Right lobe of liver (tissue), 6 donors: ENCODE measurements at regions not wholly inside any gene's neighbourhood (a gene's known extent, or its start where the extent isn't known, plus 50 kb on each side); places are given as distances from the start of the nearest gene placed in this dataset.

ENCODE experiments used
- ATAC-seq, 4 donors: fragments of 200-7000 bp; cut with Tn5 transposase; one replicate each; pipeline ENCODE4 v1.9.1; 2020; ENCODE audit warnings: mild to moderate bottlenecking in 4 of 4, moderate library complexity in 4 of 4
- DNase-seq, 3 donors: peaks; one replicate each; pipeline ENCODE4 v3.0.0-alpha.2; 2020
- H3K27ac ChIP-seq, 3 donors: fragments of 200-600 bp; one replicate each; pipeline ENCODE4 v1.8.0; 2022
- H3K27me3 ChIP-seq, 2 donors: fragments of 200-600 bp; one replicate each; pipeline ENCODE4 v1.8.0; 2022
- H3K36me3 ChIP-seq, 4 donors: fragments of 200-600 bp; sonication (generic) in 1 of 4; one replicate each; pipeline versions ENCODE4 v1.5.1 to v1.8.0; 2017 to 2022; ENCODE audit warnings: control low read depth in 1 of 4
- H3K4me1 ChIP-seq, 4 donors: fragments of 200-600 bp; sonication (generic) in 1 of 4; one replicate each; pipeline versions ENCODE4 v1.5.1 to v1.8.0; 2017 to 2022; ENCODE audit warnings: control low read depth in 1 of 4
- H3K4me3 ChIP-seq, 3 donors: fragments of 200-600 bp; one replicate each; pipeline ENCODE4 v1.8.0; 2022
- H3K9me3 ChIP-seq, 4 donors: fragments of 200-600 bp; sonication (generic) in 1 of 4; one replicate each; pipeline versions ENCODE4 v1.5.1 to v1.8.0; 2017 to 2022; ENCODE audit warnings: control low read depth in 1 of 4
- CTCF ChIP-seq, 4 donors: fragments of 200-600 bp in 3 of 4; fragments of 450-650 bp in 1 of 4; IDR thresholded peaks; one replicate each; pipeline versions ENCODE4 v1.5.1 to v1.8.0; 2016 to 2022; ENCODE audit warnings: antibody characterized with exemption in 4 of 4, mild to moderate bottlenecking in 2 of 4
- POLR2A ChIP-seq: fragments of 450-650 bp; IDR thresholded peaks from one replicate; pipeline ENCODE4 v1.6.1; 2017; ENCODE audit warnings: antibody characterized with exemption, mild to moderate bottlenecking
- WGBS: methylation state at CpG from one replicate; pipeline ENCODE4 v1.1.6; 2018; ENCODE audit warnings: low coverage, low lambda C conversion rate; ENCODE audit not compliant: insufficient coverage; ENCODE audit errors: missing lambda C conversion rate; 5-methylcytosine and 5-hydroxymethylcytosine counted together
- intact Hi-C, 2 donors: fragments of 100-400 bp; cut with DNase I; formaldehyde crosslinking; loops; one replicate each; pipeline versions ENCODE4 v1.11.2 to v1.14.1; 2022
- donor health status: DM: no; HTN: yes; CAD: no.
- donor health status: DM: no; HTN: no; CAD: no.
- donor health status: DM: no; HTN: no; CAD: no.
- donor health status: DM: no; HTN: yes; CAD: no.
- donor health status: DM: no; HTN: yes; CAD: no.

GRCh38 chr2:9063023-9063606 is 59.6 kb upstream of the MBOAT2 start:
- H3K36me3 ChIP-seq: no peaks in the 10 kb centered on the region
- H3K4me1 ChIP-seq: no peaks in the 10 kb centered on the region
- TF ChIP-seq POLR2A (no peak), CTCF (IDR thresholded peaks at IDR 0.05) (no peak)
- H3K27me3 ChIP-seq: no peaks in the 10 kb centered on the region
- DNase-seq: no peak
- intact Hi-C loops: no loop called here
- no peak overlapping the region for H3K4me3 ChIP-seq
- no peaks in the 10 kb centered on the region for H3K9me3 ChIP-seq
- no peak for ATAC-seq
- 69% methylated on average over 2 of the region's 2 CpGs for WGBS
- no peak overlapping the region for H3K27ac ChIP-seq

GRCh38 chr2:9060819-9061218 is 57.3 kb upstream of the MBOAT2 start:
- Histone ChIP-seq H3K9me3 (no peaks in the 10 kb centered on the region), H3K27ac (no peak overlapping the region), H3K27me3 (no peaks in the 10 kb centered on the region), H3K4me1 (no peaks in the 10 kb centered on the region), H3K4me3 (no peak overlapping the region), H3K36me3 (no peaks in the 10 kb centered on the region)
- no peak for ATAC-seq
- TF ChIP-seq CTCF (IDR thresholded peaks at IDR 0.05) (no peak), POLR2A (no peak)
- no peak for DNase-seq
- 70% methylated on average over 4 of the region's 4 CpGs for WGBS
- intact Hi-C loops: no loop called here

GRCh38 chr2:9057939-9058761 is 54.7 kb upstream of the MBOAT2 start:
- DNase-seq (no peak), ATAC-seq (no peak)
- no peak for TF ChIP-seq POLR2A
- no peak for TF ChIP-seq CTCF (IDR thresholded peaks at IDR 0.05)
- H3K36me3 ChIP-seq: no peaks in the 10 kb centered on the region
- H3K4me1 ChIP-seq: no peaks in the 10 kb centered on the region
- intact Hi-C loops: no loop called here
- no peak overlapping the region for H3K4me3 ChIP-seq
- H3K9me3 ChIP-seq: no peaks in the 10 kb centered on the region
- WGBS: 62% methylated on average over 8 of the region's 9 CpGs
- H3K27ac ChIP-seq: no peak overlapping the region
- no peaks in the 10 kb centered on the region for H3K27me3 ChIP-seq

GRCh38 chr2:9055471-9055870 is 52.0 kb upstream of the MBOAT2 start:
- DNase-seq (no peak), ATAC-seq (no peak)
- Histone ChIP-seq H3K36me3 (no peaks in the 10 kb centered on the region), H3K4me1 (no peaks in the 10 kb centered on the region), H3K4me3 (no peak overlapping the region), H3K9me3 (no peaks in the 10 kb centered on the region), H3K27me3 (no peaks in the 10 kb centered on the region), H3K27ac (no peak overlapping the region)
- TF ChIP-seq POLR2A (no peak), CTCF (IDR thresholded peaks at IDR 0.05) (no peak)
- intact Hi-C loops: no loop called here
- 51% methylated on average over 3 of the region's 4 CpGs for WGBS
